HepG2 (cell line): ENCODE measurements at regions not wholly inside any gene's neighbourhood (a gene's known extent, or its start where the extent isn't known, plus 50 kb on each side); places are given as distances from the start of the nearest gene placed in this dataset.

Experiments used
- ATAC-seq: fragments of 200-7000 bp; cut with Tn5 transposase; 3 replicates; pipeline ENCODE4 v1.9.1; 2020; ENCODE audit warnings: mild to moderate bottlenecking, moderate library complexity
- BruUV-seq: library from RNA; stranded (reverse); fragments of 400-500 nt; replicated peaks from 2 replicates; lab custom pipeline; 2021; lab: Mats Ljungman, UMichigan
- CTCF ChIA-PET: fragments of 300-600 bp; formaldehyde crosslinking; extraction: SDS; loops from one replicate; lab custom pipeline; 2021; ENCODE audit warnings: low total read pairs, inconsistent platforms, low intra/inter-chr PET ratio; lab: Yijun Ruan, JAX
- POLR2A ChIA-PET: fragments of 350-600 bp; sonication (Branson Sonifier 250); formaldehyde crosslinking; loops from one replicate; lab custom pipeline; 2020; ENCODE audit warnings: antibody characterized with exemption, inconsistent platforms; lab: Yijun Ruan, JAX
- DNase-seq: peaks from one replicate; pipeline ENCODE4 v3.0.0-alpha.2; 2015; ENCODE audit warnings: low spot score
- FAIRE-seq: peaks from 3 replicates; lab custom pipeline; 2011; peaks lifted over from hg19 to GRCh38; lab: Jason Lieb, UNC
- H2AFZ ChIP-seq: one replicate; pipeline ENCODE4 v1.6.1; 2011; ENCODE audit warnings: low read length, inconsistent platforms
- H3K27ac ChIP-seq: fragments of 300-600 bp; 3 replicates; pipeline ENCODE4 v1.8.0; 2011; ENCODE audit warnings: mixed run types, mild to moderate bottlenecking, mixed read lengths, low read length, inconsistent platforms; ENCODE audit not compliant: insufficient read depth; ENCODE audit errors: extremely low read length
- H3K27me3 ChIP-seq, 2 experiments: fragments of 200-600 bp in 1 of 2; 2 replicates in 1 of 2; 3 replicates in 1 of 2; pipeline versions ENCODE4 v1.6.0 to v1.8.0; 2011; ENCODE audit warnings: low read length in 2 of 2, mild to moderate bottlenecking in 2 of 2, moderate library complexity in 2 of 2, inconsistent platforms in 1 of 2; ENCODE audit not compliant: insufficient read depth in 2 of 2, control insufficient read depth in 1 of 2
- H3K36me3 ChIP-seq, 2 experiments: fragments of 200-600 bp in 1 of 2; replicated peaks in 1 of 2; 2 replicates in 1 of 2; 3 replicates in 1 of 2; pipeline versions ENCODE4 v1.5.1 to v1.8.0; 2011; ENCODE audit warnings: low read length in 2 of 2, inconsistent platforms in 1 of 2; ENCODE audit not compliant: insufficient read depth in 2 of 2, control insufficient read depth in 1 of 2
- H3K4me1 ChIP-seq: 2 replicates; pipeline ENCODE4 v1.5.1; 2012; ENCODE audit warnings: low read length, inconsistent platforms; ENCODE audit not compliant: insufficient read depth
- H3K4me2 ChIP-seq: 2 replicates; pipeline ENCODE4 v1.6.0; 2011; ENCODE audit warnings: low read depth, low read length, inconsistent platforms
- H3K4me3 ChIP-seq, 3 experiments: fragments of 200-600 bp in 1 of 3; sonication (generic), shearing (Covaris generic) in 1 of 3; replicated peaks in 1 of 3; 2 replicates each; pipeline ENCODE4 v1.5.1; 2011 to 2016; ENCODE audit warnings: low read length in 3 of 3, inconsistent platforms in 2 of 3, low read depth in 2 of 3, mild to moderate bottlenecking in 2 of 3, control low read depth in 1 of 3, mixed read lengths in 1 of 3; ENCODE audit not compliant: insufficient read depth in 1 of 3
- H3K79me2 ChIP-seq: one replicate; pipeline ENCODE4 v1.6.1; 2011; ENCODE audit warnings: low read length, inconsistent platforms; ENCODE audit not compliant: insufficient read depth
- H3K9ac ChIP-seq: 2 replicates; pipeline ENCODE4 v1.6.0; 2011; ENCODE audit warnings: mild to moderate bottlenecking, low read depth, low read length, inconsistent platforms; ENCODE audit not compliant: insufficient read depth
- H3K9me3 ChIP-seq: 2 replicates; pipeline ENCODE4 v1.5.1; 2012; ENCODE audit warnings: mild to moderate bottlenecking, low read length
- H4K20me1 ChIP-seq: 2 replicates; pipeline ENCODE4 v1.6.0; 2011; ENCODE audit warnings: inconsistent platforms, mild to moderate bottlenecking, low read length, moderate library complexity; ENCODE audit not compliant: insufficient read depth
- ATF2 ChIP-seq: sonication (generic); formaldehyde crosslinking; IDR thresholded peaks from 2 replicates; pipeline ENCODE4 v1.4.0; 2020; ENCODE audit warnings: missing genetic modification reagents
- ATF5 ChIP-seq: sonication (generic); formaldehyde crosslinking; IDR thresholded peaks from 2 replicates; pipeline ENCODE4 v1.4.0; 2020; ENCODE audit warnings: mild to moderate bottlenecking, low read depth, missing genetic modification reagents
- CCDC6 ChIP-seq: sonication (generic); formaldehyde crosslinking; IDR thresholded peaks from 2 replicates; pipeline ENCODE4 v1.8.1; 2022; ENCODE audit warnings: mild to moderate bottlenecking, missing genetic modification reagents, moderate library complexity
- HDAC6 ChIP-seq: fragments of 200-600 bp; sonication (generic); IDR thresholded peaks from 2 replicates; pipeline ENCODE4 v1.7.0; 2017; ENCODE audit warnings: mild to moderate bottlenecking, antibody characterized with exemption, low read length, low read depth
- HNRNPUL1 ChIP-seq: fragments of 200-400 bp; formaldehyde crosslinking; IDR thresholded peaks from 2 replicates; pipeline ENCODE4 v1.6.1; 2017; ENCODE audit warnings: low read depth, mild to moderate bottlenecking, low read length, moderate library complexity
- PAX8 ChIP-seq: sonication (generic); formaldehyde crosslinking; IDR thresholded peaks from 2 replicates; pipeline ENCODE4 v1.8.0; 2022; ENCODE audit warnings: mild to moderate bottlenecking, missing genetic modification reagents, borderline replicate concordance
- POLR2A ChIP-seq, 2 experiments: IDR thresholded peaks; 2 replicates each; pipeline ENCODE4 v1.6.1; 2011; ENCODE audit warnings: low read depth in 2 of 2, low read length in 2 of 2, mild to moderate bottlenecking in 1 of 2, moderate library complexity in 1 of 2; ENCODE audit not compliant: insufficient read depth in 1 of 2
- PPARG ChIP-seq: conservative IDR thresholded peaks from 2 replicates; pipeline ENCODE4 v1.6.1; 2016; ENCODE audit warnings: missing biosample characterization, missing genetic modification reagents
- SP2 ChIP-seq: sonication (generic); formaldehyde crosslinking; IDR thresholded peaks from 2 replicates; pipeline ENCODE4 v1.5.1; 2020; ENCODE audit warnings: mild to moderate bottlenecking, missing genetic modification reagents
- ZBTB39 ChIP-seq: sonication (generic); formaldehyde crosslinking; IDR thresholded peaks from 2 replicates; pipeline ENCODE4 v1.5.0; 2020; ENCODE audit warnings: missing genetic modification reagents
- ZBTB44 ChIP-seq: sonication (generic); formaldehyde crosslinking; IDR thresholded peaks from 2 replicates; pipeline ENCODE4 v1.4.0; 2020; ENCODE audit warnings: missing genetic modification reagents
- ZMAT3 ChIP-seq: sonication (generic); formaldehyde crosslinking; conservative IDR thresholded peaks from 2 replicates; pipeline ENCODE4 v1.7.0; 2021; ENCODE audit warnings: missing genetic modification reagents
- ZNF225 ChIP-seq: sonication (generic); formaldehyde crosslinking; IDR thresholded peaks from 2 replicates; pipeline ENCODE4 v1.4.0; 2020; ENCODE audit warnings: mild to moderate bottlenecking, missing genetic modification reagents
- ZNF296 ChIP-seq: sonication (generic); formaldehyde crosslinking; conservative IDR thresholded peaks from 2 replicates; pipeline ENCODE4 v1.5.0; 2020; ENCODE audit warnings: mild to moderate bottlenecking, missing genetic modification reagents
- ZNF740 ChIP-seq: sonication (generic); formaldehyde crosslinking; IDR thresholded peaks from 2 replicates; pipeline ENCODE4 v1.4.0; 2020; ENCODE audit warnings: missing genetic modification reagents
- WGBS: methylation state at CpG from one replicate; pipeline ENCODE4 v1.1.6; 2017; ENCODE audit warnings: low lambda C conversion rate; 5-methylcytosine and 5-hydroxymethylcytosine counted together
- in situ Hi-C: cut with HindIII; loops from 2 replicates; pipeline ENCODE4 v1.10.0; 2017; ENCODE audit warnings: low pct_unique_long_range_greater_than_20kb; ENCODE audit not compliant: extremely low pct_ligation_motif_present
- intact Hi-C: fragments of 100-400 bp; cut with micrococcal nuclease; formaldehyde crosslinking; loops from one replicate; pipeline ENCODE4 v1.10.0; 2022; ENCODE audit not compliant: unreplicated experiment

- no peaks in the 10 kb centered on the region for H3K27me3 ChIP-seq
- no peaks in the 10 kb centered on the region for H3K79me2 ChIP-seq
- FAIRE-seq, result no peak
- 0 out of 2 replicates have a peak, but pooled peaks cover under 1% of the 10 kb centered on the region for H3K4me1 ChIP-seq
- no peaks in the 10 kb centered on the region for H3K36me3 ChIP-seq
- no TSS peak for BruUV-seq
- CTCF ChIA-PET, result no interaction called here
- TF ChIP-seq CCDC6 (CRISPR knock-in tag) (no peak), ZMAT3 (CRISPR knock-in tag) (no peak), ATF2 (CRISPR knock-in tag) (no peak), HNRNPUL1 (no peak), PAX8 (CRISPR knock-in tag) (no peak), HDAC6 (no peak), SP2 (CRISPR knock-in tag) (no peak), ZNF225 (no peak), PPARG (no peak), ZNF296 (CRISPR knock-in tag) (no peak), ZNF740 (no peak), ATF5 (CRISPR knock-in tag) (no peak), POLR2A (IDR thresholded peaks at IDR 0.05; ENCODE audit: insufficient read depth in 1 of 2, low read depth in 2 of 2, low read length in 2 of 2) (no peak), ZBTB44 (CRISPR knock-in tag) (no peak), ZBTB39 (CRISPR knock-in tag) (no peak)
- no peaks in the 10 kb centered on the region for H3K9me3 ChIP-seq
- DNase-seq, result no peak
- H3K27ac ChIP-seq, result no peak overlapping the region
- in situ Hi-C loops (no loop called here), intact Hi-C loops (no loop called here)
- ATAC-seq, result no peak
- H3K9ac ChIP-seq, result no peak overlapping the region
- no peaks in the 10 kb centered on the region for H4K20me1 ChIP-seq
- H2AFZ ChIP-seq, result no peak overlapping the region
- POLR2A ChIA-PET, result no interaction called here
- H3K4me3 ChIP-seq, result no peak overlapping the region
- no peak overlapping the region for H3K4me2 ChIP-seq
- 43% methylated on average over 3 of the region's 3 CpGs for WGBS
Measured at GRCh38 chr2:17416884-17417391, 101.3 kb downstream of the RAD51AP2 start.
